ENCODE measurements at regions not wholly inside any gene's neighbourhood (a gene's known extent, or its start where the extent isn't known, plus 50 kb on each side); places are given as distances from the start of the nearest gene placed in this dataset.
"Not testable (repeated sequence)": the region's sequence is repeated elsewhere in the genome, so short reads cannot be mapped to it uniquely, and the experiment has no call there.

GRCh38 chr2:234252772-234253171 is 202.3 kb downstream of the SPP2 start:
- DNase-seq (ENCODE audit: low read depth in 4 of 4, low spot score in 2 of 4), result no peak

GRCh38 chr2:234251326-234252271 is 201.1 kb downstream of the SPP2 start:
- DNase-seq (ENCODE audit: low read depth in 4 of 4, low spot score in 2 of 4), result no peak

GRCh38 chr2:234250926-234251325 is 200.4 kb downstream of the SPP2 start:
- DNase-seq (ENCODE audit: low read depth in 4 of 4, low spot score in 2 of 4), result no peak

- no peak for DNase-seq (ENCODE audit: low read depth in 4 of 4, low spot score in 2 of 4)
These were observed 199.4 kb downstream of the SPP2 start for GRCh38 chr2:234249873-234250272.

GRCh38 chr2:234249034-234249735 is 198.7 kb downstream of the SPP2 start:
- DNase-seq (ENCODE audit: low read depth in 4 of 4, low spot score in 2 of 4), result no peak

GRCh38 chr2:234248213-234248710 is 197.8 kb downstream of the SPP2 start:
- DNase-seq (ENCODE audit: low read depth in 4 of 4, low spot score in 2 of 4), result not testable (repeated sequence)

GRCh38 chr2:234247453-234248180 is 197.1 kb downstream of the SPP2 start:
- DNase-seq (ENCODE audit: low read depth in 4 of 4, low spot score in 2 of 4), result no peak

GRCh38 chr2:234245945-234246344 is 195.4 kb downstream of the SPP2 start:
- DNase-seq (ENCODE audit: low read depth in 4 of 4, low spot score in 2 of 4), result no peak

GRCh38 chr2:234243871-234244565 is 193.5 kb downstream of the SPP2 start:
- no peak for DNase-seq (ENCODE audit: low read depth in 4 of 4, low spot score in 2 of 4)

- DNase-seq (ENCODE audit: low read depth in 4 of 4, low spot score in 2 of 4), result no peak
These were observed 191.9 kb downstream of the SPP2 start for GRCh38 chr2:234242459-234242836.

GRCh38 chr2:234241656-234242458 is 191.4 kb downstream of the SPP2 start:
- DNase-seq (ENCODE audit: low read depth in 4 of 4, low spot score in 2 of 4), result peak; percentile 59 to 82 (median 66)

GRCh38 chr2:234240917-234241316 is 190.4 kb downstream of the SPP2 start:
- DNase-seq (ENCODE audit: low read depth in 4 of 4, low spot score in 2 of 4), result no peak

- no peak for DNase-seq (ENCODE audit: low read depth in 4 of 4, low spot score in 2 of 4)
These were observed 184.7 kb downstream of the SPP2 start for GRCh38 chr2:234235191-234235590.

GRCh38 chr2:234231460-234231859 is 181.0 kb downstream of the SPP2 start:
- DNase-seq (ENCODE audit: low read depth in 4 of 4, low spot score in 2 of 4), result no peak

- no peak for DNase-seq (ENCODE audit: low read depth in 4 of 4, low spot score in 2 of 4)
These were observed 168.5 kb downstream of the SPP2 start for GRCh38 chr2:234219046-234219310.

GRCh38 chr2:234218266-234219045 is 168.0 kb downstream of the SPP2 start:
- DNase-seq (ENCODE audit: low read depth in 4 of 4, low spot score in 2 of 4), result no peak

- DNase-seq (ENCODE audit: low read depth in 4 of 4, low spot score in 2 of 4), result no peak
These were observed 162.0 kb downstream of the SPP2 start for GRCh38 chr2:234212534-234212933.

- no peak for DNase-seq (ENCODE audit: low read depth in 4 of 4, low spot score in 2 of 4)
These were observed 161.3 kb downstream of the SPP2 start for GRCh38 chr2:234211797-234212196.

- DNase-seq (ENCODE audit: low read depth in 4 of 4, low spot score in 2 of 4), result no peak
These were observed 156.2 kb downstream of the SPP2 start for GRCh38 chr2:234206738-234207137.
